ENCODE measurements at regions not wholly inside any gene's neighbourhood (a gene's known extent, or its start where the extent isn't known, plus 50 kb on each side); places are given as distances from the start of the nearest gene placed in this dataset.

- peak in 1 of 2 donors; percentile 65 for DNase-seq (ENCODE audit: low read depth in 2 of 2)
- TF ChIP-seq CTCF (IDR thresholded peaks at IDR 0.05; ENCODE audit: low read depth, low read length) = no peak
These were observed 375.7 kb upstream of the NPSR1 start for GRCh38 chr7:34282271-34282670.

GRCh38 chr7:34296663-34297062, 361.4 kb upstream of the NPSR1 start:
- no peak overlapping the region for H3K4me3 ChIP-seq (replicated peaks in 1 of 2; ENCODE audit: low read depth in 2 of 2, low read length in 2 of 2)
- no peak for TF ChIP-seq CTCF (IDR thresholded peaks at IDR 0.05; ENCODE audit: low read depth, low read length)
- peak; percentile 23 to 60 for DNase-seq (ENCODE audit: low read depth in 2 of 2)

More at GRCh38 chr7:34282271-34282670, 375.7 kb upstream of the NPSR1 start:
- H3K4me3 ChIP-seq (replicated peaks in 1 of 2; ENCODE audit: low read depth in 2 of 2, low read length in 2 of 2) = no peak overlapping the region

GRCh38 chr7:34298492-34299013, 359.5 kb upstream of the NPSR1 start:
- DNase-seq (ENCODE audit: low read depth in 2 of 2) = peak in 1 of 2 donors; percentile 15
- no peak overlapping the region for H3K4me3 ChIP-seq (replicated peaks in 1 of 2; ENCODE audit: low read depth in 2 of 2, low read length in 2 of 2)
- no peak for TF ChIP-seq CTCF (IDR thresholded peaks at IDR 0.05; ENCODE audit: low read depth, low read length)

- DNase-seq (ENCODE audit: low read depth in 2 of 2) = no peak
These were observed 359.0 kb upstream of the NPSR1 start for GRCh38 chr7:34299066-34299465.

GRCh38 chr7:34307540-34307939, 350.5 kb upstream of the NPSR1 start:
- TF ChIP-seq CTCF (IDR thresholded peaks at IDR 0.05; ENCODE audit: low read depth, low read length) = no peak

More at GRCh38 chr7:34299066-34299465, 359.0 kb upstream of the NPSR1 start:
- TF ChIP-seq CTCF (IDR thresholded peaks at IDR 0.05; ENCODE audit: low read depth, low read length) = no peak
- no peak overlapping the region for H3K4me3 ChIP-seq (replicated peaks in 1 of 2; ENCODE audit: low read depth in 2 of 2, low read length in 2 of 2)

GRCh38 chr7:34308595-34308994, 349.4 kb upstream of the NPSR1 start:
- H3K4me3 ChIP-seq (replicated peaks in 1 of 2; ENCODE audit: low read depth in 2 of 2, low read length in 2 of 2) = no peak overlapping the region
- DNase-seq (ENCODE audit: low read depth in 2 of 2) = no peak
- no peak for TF ChIP-seq CTCF (IDR thresholded peaks at IDR 0.05; ENCODE audit: low read depth, low read length)

More at GRCh38 chr7:34307540-34307939, 350.5 kb upstream of the NPSR1 start:
- no peak overlapping the region for H3K4me3 ChIP-seq (replicated peaks in 1 of 2; ENCODE audit: low read depth in 2 of 2, low read length in 2 of 2)
- DNase-seq (ENCODE audit: low read depth in 2 of 2) = no peak

GRCh38 chr7:34309116-34309515, 348.9 kb upstream of the NPSR1 start:
- H3K4me3 ChIP-seq (replicated peaks in 1 of 2; ENCODE audit: low read depth in 2 of 2, low read length in 2 of 2) = no peak overlapping the region
- no peak for TF ChIP-seq CTCF (IDR thresholded peaks at IDR 0.05; ENCODE audit: low read depth, low read length)
- no peak for DNase-seq (ENCODE audit: low read depth in 2 of 2)

All from cardiac fibroblast (primary cell).